DLD1 (cell line): ENCODE measurements at regions not wholly inside any gene's neighbourhood (a gene's known extent, or its start where the extent isn't known, plus 50 kb on each side); places are given as distances from the start of the nearest gene placed in this dataset.

Experiments
- in situ Hi-C: cut with HindIII; loops from 2 replicates; pipeline ENCODE4 v1.10.0; 2017; ENCODE audit warnings: low sequenced_read_pairs

- in situ Hi-C loops: no loop called here
These were observed 117.9 kb upstream of the KLF6 start for GRCh38 chr10:3902809-3903410.

- in situ Hi-C loops: no loop called here
These were observed 117.2 kb upstream of the KLF6 start for GRCh38 chr10:3902054-3902808.

DNA sequence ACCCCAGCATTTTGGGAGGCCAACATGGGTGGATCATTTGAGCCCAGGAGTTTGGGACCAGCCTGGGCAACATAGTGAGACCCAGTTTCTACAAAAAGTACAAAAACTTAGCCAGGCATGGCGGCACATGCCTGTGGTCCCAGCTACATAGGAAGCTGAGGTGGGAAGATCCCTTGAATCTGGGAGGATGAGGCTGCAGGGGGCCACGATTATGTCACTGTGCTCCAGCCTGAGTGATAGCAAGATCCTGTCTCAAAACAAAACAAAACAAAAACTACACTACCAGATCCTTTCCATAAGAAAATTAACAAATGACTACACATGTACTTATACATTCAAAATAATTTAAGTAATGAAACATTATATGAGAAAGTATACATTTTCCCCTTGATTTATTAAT, 116.4 kb upstream of the KLF6 start:
- in situ Hi-C loops: no loop called here

- in situ Hi-C loops: no loop called here
These were observed 115.4 kb upstream of the KLF6 start for GRCh38 chr10:3900391-3900790.

- in situ Hi-C loops: no loop called here
These were observed 113.8 kb upstream of the KLF6 start for GRCh38 chr10:3898821-3899220.

DNA sequence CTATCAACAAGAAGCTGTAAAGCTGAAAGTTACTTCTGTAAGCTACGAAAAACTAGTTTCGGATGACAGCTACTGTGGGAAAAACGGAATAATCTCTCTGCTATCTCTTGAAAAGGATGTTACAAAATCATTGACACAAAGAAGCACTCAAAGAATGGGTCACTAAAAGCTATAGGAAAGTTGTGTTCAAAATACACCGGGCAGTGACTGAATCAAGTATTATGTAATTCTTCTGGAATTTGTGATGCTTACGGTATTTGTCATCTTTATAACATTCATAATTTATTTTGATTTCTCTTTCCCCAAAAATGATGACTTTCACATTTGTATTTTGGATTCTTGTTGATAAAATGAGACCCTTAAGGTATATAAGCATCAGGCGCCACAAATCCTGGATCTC, 112.1 kb upstream of the KLF6 start:
- in situ Hi-C loops: no loop called here

GRCh38 chr10:3896161-3896560, 111.2 kb upstream of the KLF6 start:
- in situ Hi-C loops: no loop called here

GRCh38 chr10:3895045-3895631, 110.1 kb upstream of the KLF6 start:
- in situ Hi-C loops: no loop called here

GRCh38 chr10:3893901-3894563, 109.0 kb upstream of the KLF6 start:
- in situ Hi-C loops: no loop called here

DNA sequence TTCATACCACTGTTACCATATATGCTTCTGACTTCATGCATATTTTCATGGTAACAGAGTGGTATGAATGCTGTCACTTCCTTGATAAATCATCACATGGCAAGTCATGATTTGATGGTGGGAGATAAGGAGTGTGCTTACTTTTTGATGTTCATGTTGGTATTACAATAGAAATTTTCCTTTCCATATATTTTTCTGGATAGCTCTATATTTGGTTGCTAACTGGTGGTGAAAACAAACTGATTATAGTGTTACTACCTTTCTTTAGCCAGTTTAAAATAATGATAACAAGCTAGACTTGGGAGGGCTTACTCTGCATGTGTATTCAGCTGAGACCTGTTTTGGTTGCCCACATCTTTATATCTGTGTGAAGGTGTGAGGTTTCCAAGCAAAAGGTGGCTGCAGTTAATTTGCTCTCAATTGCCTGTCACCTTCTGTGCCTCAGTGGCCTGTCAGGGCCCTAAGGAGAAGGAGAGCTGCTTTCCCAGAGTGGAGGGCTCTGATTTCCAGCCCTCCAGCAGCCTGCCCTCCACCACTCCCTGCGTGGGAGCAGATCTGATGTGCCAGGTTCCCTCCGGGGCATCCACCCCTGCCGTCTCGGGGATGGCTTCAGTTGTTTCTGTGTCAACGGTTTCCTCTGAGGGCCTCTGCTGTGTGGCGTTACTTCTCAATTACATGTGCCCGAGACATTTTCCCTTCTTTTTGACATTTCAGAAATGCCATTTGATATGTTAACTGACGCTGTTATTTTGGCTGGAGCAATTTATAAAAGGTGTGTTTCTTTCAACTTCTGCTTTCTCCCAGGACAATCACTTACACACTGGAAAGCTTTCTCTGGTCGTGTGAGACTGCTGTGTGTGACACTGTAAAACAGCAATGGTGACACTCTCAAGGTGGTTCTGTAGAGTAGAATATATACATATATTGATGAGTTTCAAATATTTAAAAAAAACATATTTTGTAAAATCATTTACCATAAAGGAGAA, 107.7 kb upstream of the KLF6 start:
- in situ Hi-C loops: no loop called here

- in situ Hi-C loops: no loop called here
These were observed 106.4 kb upstream of the KLF6 start for GRCh38 chr10:3891396-3891795.

GRCh38 chr10:3890602-3891352, 105.8 kb upstream of the KLF6 start:
- in situ Hi-C loops: no loop called here

DNA sequence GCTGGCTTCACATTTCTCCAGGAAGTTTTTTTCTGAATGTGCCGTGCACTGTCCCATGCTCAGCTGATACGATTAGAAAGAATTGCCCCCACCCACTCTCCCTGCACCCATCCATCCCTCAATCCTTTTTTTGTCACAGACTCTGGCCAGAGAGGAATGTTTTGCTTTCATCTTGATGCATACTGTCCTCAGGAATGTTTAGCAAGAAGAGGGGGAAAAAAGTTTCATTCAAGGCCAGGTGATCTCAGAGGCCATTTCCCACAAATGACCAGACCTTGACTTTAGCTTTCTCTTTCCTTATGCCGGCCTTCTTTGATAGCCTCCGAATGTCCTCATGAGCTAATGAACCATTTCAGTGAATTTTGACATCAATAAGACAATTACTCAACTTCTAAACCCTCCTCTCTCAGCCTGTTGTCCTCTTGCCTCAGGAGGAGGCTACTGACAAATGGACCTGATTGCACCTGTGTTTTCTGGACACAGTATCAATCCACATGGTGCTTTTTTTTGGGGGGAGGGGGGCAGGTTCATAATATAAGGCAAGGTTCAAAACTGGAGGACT, 105.0 kb upstream of the KLF6 start:
- in situ Hi-C loops: no loop called here

- in situ Hi-C loops: no loop called here
These were observed 103.0 kb upstream of the KLF6 start for GRCh38 chr10:3887885-3888476.

DNA sequence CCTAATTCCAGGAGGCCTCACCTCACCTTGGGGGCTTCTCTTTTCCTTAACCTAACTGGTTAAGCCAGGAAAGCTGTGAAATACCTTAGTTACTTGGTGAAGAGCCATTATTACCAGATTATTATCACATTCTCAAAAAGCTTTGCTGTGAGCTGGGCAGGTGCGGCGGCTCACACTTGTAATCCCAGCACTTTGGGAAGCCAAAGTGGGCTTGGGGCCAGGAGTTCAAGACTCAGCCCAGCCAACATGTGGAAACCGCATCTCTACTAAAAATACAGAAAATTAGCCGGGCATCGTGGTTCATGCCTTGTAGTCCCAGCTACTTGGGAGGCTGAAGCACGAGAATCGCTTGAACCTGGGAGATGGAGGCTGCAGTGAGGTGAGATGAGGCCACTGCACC, 102.4 kb upstream of the KLF6 start:
- in situ Hi-C loops: no loop called here

DNA sequence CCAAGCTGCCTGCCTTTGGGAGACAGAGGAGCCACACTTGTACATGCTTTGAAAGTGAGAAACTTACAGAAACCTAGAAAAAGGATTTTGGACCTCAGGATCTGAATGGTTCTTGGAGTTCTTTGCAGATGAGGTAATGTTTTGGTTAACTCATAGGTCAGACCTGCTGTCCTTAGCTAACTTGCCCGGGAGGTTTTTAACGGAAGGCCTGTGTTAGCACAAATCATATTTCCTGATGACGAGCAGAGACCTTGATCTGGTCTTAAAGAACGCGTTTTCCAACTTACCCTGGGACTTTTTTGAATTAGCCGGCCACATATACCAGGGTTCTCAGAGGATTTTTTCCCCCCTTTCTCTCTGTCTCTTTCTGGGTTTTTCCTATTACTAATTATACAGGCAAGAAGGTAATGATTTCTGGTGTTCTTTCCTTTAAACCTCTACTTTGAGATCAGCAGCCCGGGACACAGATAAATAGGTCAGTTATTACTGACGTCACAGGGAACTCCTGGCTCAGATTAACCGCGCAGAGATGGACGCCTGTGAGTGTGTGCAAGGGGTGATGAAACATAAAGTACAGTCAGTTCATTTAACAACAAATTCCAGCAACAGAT, 101.7 kb upstream of the KLF6 start:
- in situ Hi-C loops: no loop called here

- in situ Hi-C loops: no loop called here
These were observed 101.2 kb upstream of the KLF6 start for GRCh38 chr10:3886191-3886590.

DNA sequence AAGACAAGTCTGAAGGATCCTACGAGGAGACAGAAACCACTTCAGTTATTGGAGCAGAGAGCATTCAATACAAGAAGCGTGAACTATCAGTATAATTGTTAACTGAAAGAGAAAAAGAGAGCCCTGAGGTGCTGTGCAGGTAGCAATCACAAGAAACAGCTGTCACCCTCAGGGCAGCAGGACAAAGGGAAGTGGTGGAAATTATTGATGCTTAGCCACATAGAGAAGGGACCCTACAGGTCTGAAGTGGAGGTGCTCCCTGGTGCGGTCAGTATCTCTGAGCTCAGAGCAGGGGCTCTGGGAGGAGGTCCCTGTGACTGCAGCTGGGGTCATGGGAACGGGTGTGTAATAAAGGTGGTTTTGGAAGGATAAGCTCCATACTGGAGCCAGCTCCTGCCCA, 97.8 kb upstream of the KLF6 start:
- in situ Hi-C loops: no loop called here

DNA sequence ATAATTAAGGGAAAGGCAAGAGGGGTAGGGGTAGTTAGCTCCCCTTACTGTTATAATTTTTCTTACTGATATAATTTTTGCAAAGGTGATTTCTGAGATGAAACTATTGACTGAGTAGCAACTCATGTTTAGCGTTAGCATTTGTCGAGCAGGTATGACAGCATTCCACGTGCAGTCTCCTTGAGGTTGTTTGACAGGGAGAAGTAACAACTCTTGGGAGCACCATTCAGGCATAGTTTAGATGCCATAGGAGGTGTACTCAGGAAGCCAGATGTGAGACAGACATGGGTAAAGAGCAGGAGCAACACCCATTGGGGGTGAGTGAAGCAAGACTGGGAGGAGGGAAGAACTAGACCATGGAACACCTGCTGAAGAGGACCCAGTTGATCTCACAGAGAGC, 96.6 kb upstream of the KLF6 start:
- in situ Hi-C loops: no loop called here
